ENCODE measurements at regions not wholly inside any gene's neighbourhood (a gene's known extent, or its start where the extent isn't known, plus 50 kb on each side); places are given as distances from the start of the nearest gene placed in this dataset.

GRCh38 chr5:142515036-142515435 lies 170.9 kb downstream of the FGF1 start:
- no peak overlapping the region for H3K27ac ChIP-seq
- H2AFZ ChIP-seq = no peak overlapping the region
- H3K9me3 ChIP-seq (ENCODE audit: insufficient read depth, low read depth) = peaks cover 7% of the 10 kb centered on the region; the same call in 1 of the 2 replicates
- H3K27me3 ChIP-seq (ENCODE audit: insufficient read depth, low read depth) = no peaks in the 10 kb centered on the region
- peaks cover 11% of the 10 kb centered on the region; the same call in 1 of the 2 replicates for H3K36me3 ChIP-seq (ENCODE audit: low read depth)
- no peak for DNase-seq
- POLR2A ChIA-PET (ENCODE audit: unreplicated experiment) = no interaction called here
- intact Hi-C loops (cut with micrococcal nuclease; ENCODE audit: unreplicated experiment) = no loop called here
- peaks cover 29% of the 10 kb centered on the region for H3K4me1 ChIP-seq (replicated peaks; ENCODE audit: insufficient read depth)
- H4K20me1 ChIP-seq (ENCODE audit: insufficient read depth) = no peaks in the 10 kb centered on the region
- no peaks in the 10 kb centered on the region for H3K79me2 ChIP-seq (ENCODE audit: low read depth)
- CTCF ChIA-PET = no interaction called here
- TF ChIP-seq EZH2 (IDR thresholded peaks at IDR 0.05; ENCODE audit: low read depth) (no peak), CTCF (conservative IDR thresholded peaks at IDR 0.05) (no peak)
- H3K9me2 ChIP-seq (ENCODE audit: insufficient read depth) = no peaks in the 10 kb centered on the region
- H3K4me2 ChIP-seq = no peak overlapping the region
- no TSS peak for BruUV-seq (replicated peaks)
- H3F3A ChIP-seq (ENCODE audit: insufficient read depth, low read depth) = peaks cover 20% of the 10 kb centered on the region
- H3K4me3 ChIP-seq = no peak overlapping the region

- no peaks in the 10 kb centered on the region for H3K9me2 ChIP-seq (ENCODE audit: insufficient read depth)
- ChIA-PET CTCF (interaction anchor here (0.6 kb wide), 1 partner anchor 11 kb away, joined by 3 read pairs; no protein-coding TSS in a partner anchor), POLR2A (ENCODE audit: unreplicated experiment) (no interaction called here)
- no peaks in the 10 kb centered on the region for H3K79me2 ChIP-seq (ENCODE audit: low read depth)
- H3F3A ChIP-seq (ENCODE audit: insufficient read depth, low read depth) = peaks cover 20% of the 10 kb centered on the region
- peak overlapping the region; percentile 77 for H3K27ac ChIP-seq
- H4K20me1 ChIP-seq (ENCODE audit: insufficient read depth) = no peaks in the 10 kb centered on the region
- H2AFZ ChIP-seq = no peak overlapping the region
- DNase-seq = no peak
- intact Hi-C loops (cut with micrococcal nuclease; ENCODE audit: unreplicated experiment) = no loop called here
- H3K4me1 ChIP-seq (replicated peaks; ENCODE audit: insufficient read depth) = peaks cover 32% of the 10 kb centered on the region
- no peaks in the 10 kb centered on the region for H3K27me3 ChIP-seq (ENCODE audit: insufficient read depth, low read depth)
- H3K9me3 ChIP-seq (ENCODE audit: insufficient read depth, low read depth) = peaks cover 7% of the 10 kb centered on the region; the same call in 1 of the 2 replicates
- no peak overlapping the region for H3K4me2 ChIP-seq
- peaks cover 14% of the 10 kb centered on the region; the same call in 1 of the 2 replicates for H3K36me3 ChIP-seq (ENCODE audit: low read depth)
- no peak for TF ChIP-seq CTCF (conservative IDR thresholded peaks at IDR 0.05)
- no peak for TF ChIP-seq EZH2 (IDR thresholded peaks at IDR 0.05; ENCODE audit: low read depth)
- no TSS peak for BruUV-seq (replicated peaks)
- H3K4me3 ChIP-seq = no peak overlapping the region
Measured at GRCh38 chr5:142514196-142514595, 171.7 kb downstream of the FGF1 start.

GRCh38 chr5:142512043-142513042 lies 173.5 kb downstream of the FGF1 start:
- no peaks in the 10 kb centered on the region for H3K9me2 ChIP-seq (ENCODE audit: insufficient read depth)
- no peaks in the 10 kb centered on the region for H4K20me1 ChIP-seq (ENCODE audit: insufficient read depth)
- peaks cover 7% of the 10 kb centered on the region; the same call in 1 of the 2 replicates for H3K9me3 ChIP-seq (ENCODE audit: insufficient read depth, low read depth)
- peaks cover 31% of the 10 kb centered on the region for H3F3A ChIP-seq (ENCODE audit: insufficient read depth, low read depth)
- no TSS peak for BruUV-seq (replicated peaks)
- H3K27ac ChIP-seq = peak overlapping the region; percentile 77
- ChIA-PET CTCF (no interaction called here), POLR2A (ENCODE audit: unreplicated experiment) (no interaction called here)
- no peaks in the 10 kb centered on the region for H3K27me3 ChIP-seq (ENCODE audit: insufficient read depth, low read depth)
- peaks cover 14% of the 10 kb centered on the region; the same call in 1 of the 2 replicates for H3K36me3 ChIP-seq (ENCODE audit: low read depth)
- H3K4me3 ChIP-seq = no peak overlapping the region
- DNase-seq = peak; percentile 82 to 97
- intact Hi-C loops (cut with micrococcal nuclease; ENCODE audit: unreplicated experiment) = loop anchor here (2.0 kb wide), 2 partner anchors 18 to 36 kb away; no protein-coding TSS in a partner anchor
- no peaks in the 10 kb centered on the region for H3K79me2 ChIP-seq (ENCODE audit: low read depth)
- H3K4me2 ChIP-seq = peak overlapping the region; percentile 49
- no peak for TF ChIP-seq EZH2 (IDR thresholded peaks at IDR 0.05; ENCODE audit: low read depth)
- no peak for TF ChIP-seq CTCF (conservative IDR thresholded peaks at IDR 0.05)
- H2AFZ ChIP-seq = no peak overlapping the region
- peaks cover 51% of the 10 kb centered on the region for H3K4me1 ChIP-seq (replicated peaks; ENCODE audit: insufficient read depth)

Data from PC-9 (cell line).